ENCODE measurements at regions not wholly inside any gene's neighbourhood (a gene's known extent, or its start where the extent isn't known, plus 50 kb on each side); places are given as distances from the start of the nearest gene placed in this dataset.

DNA sequence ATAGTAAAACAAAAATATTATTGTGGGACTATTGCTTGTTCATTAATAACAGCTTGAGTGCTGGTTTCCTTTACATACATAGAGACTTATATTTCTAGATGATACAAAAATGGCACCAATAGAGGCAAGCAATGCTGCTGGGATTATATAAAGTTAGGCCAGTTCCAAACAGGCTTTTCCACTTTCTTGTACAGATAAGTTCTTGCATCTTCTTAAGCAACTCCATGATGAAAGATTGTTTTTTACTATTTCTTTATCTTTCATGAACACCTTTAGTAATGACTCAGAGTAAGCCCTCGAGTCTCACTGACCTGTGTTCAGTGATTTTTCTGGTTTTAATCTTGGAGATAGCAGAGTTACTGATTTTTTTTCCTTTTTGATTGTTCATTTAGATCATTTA, 324.4 kb downstream of the PRR16 start:
- dilution Hi-C loops (cut with HindIII; ENCODE audit: low sequenced_read_pairs, unreplicated experiment) (no loop called here), intact Hi-C loops (cut with micrococcal nuclease) (loop anchor here (10.0 kb wide), 1 partner anchor 634 kb away; no protein-coding TSS in a partner anchor), in situ Hi-C loops (cut with MboI; ENCODE audit: low sequenced_read_pairs) (no loop called here)
- Histone ChIP-seq H3K4me2 (ENCODE audit: low read depth, low read length) (no peak overlapping the region), H2AFZ (replicated peaks; ENCODE audit: low read length, poor library complexity) (no peak overlapping the region), H4K20me1 (ENCODE audit: insufficient read depth, low read length) (no peaks in the 10 kb centered on the region), H3K27ac (ENCODE audit: insufficient read depth, low read length) (no peak overlapping the region), H3K36me3 (ENCODE audit: control insufficient read depth, insufficient read depth, low read length) (no peaks in the 10 kb centered on the region), H3K9me3 (ENCODE audit: control insufficient read depth, insufficient read depth, low read length) (no peaks in the 10 kb centered on the region), H3K9me1 (ENCODE audit: insufficient read depth, low read length) (no peaks in the 10 kb centered on the region), H3K9ac (ENCODE audit: low read depth, low read length) (no peak overlapping the region), H4K5ac (ENCODE audit: low read depth, low read length) (no peak overlapping the region), H4K8ac (ENCODE audit: low read depth in 2 of 2, low read length in 2 of 2) (no peak overlapping the region), H3K27me3 (ENCODE audit: control insufficient read depth, insufficient read depth, low read length) (no peaks in the 10 kb centered on the region), H2AK5ac (ENCODE audit: low read depth, low read length) (no peak overlapping the region), H3K4me3 (ENCODE audit: insufficient read depth, low read depth, low read length) (no peak overlapping the region), H3K23ac (ENCODE audit: low read depth, low read length) (no peak overlapping the region), H3K79me1 (ENCODE audit: low read depth in 1 of 2, low read length in 2 of 2) (no peaks in the 10 kb centered on the region), H2BK120ac (ENCODE audit: low read depth, low read length) (no peak overlapping the region), H2BK5ac (ENCODE audit: low read depth, low read length, poor library complexity, severe bottlenecking) (no peak overlapping the region), H2BK15ac (ENCODE audit: low read depth, low read length) (no peak overlapping the region), H3K18ac (ENCODE audit: low read depth, low read length) (no peak overlapping the region), H3K14ac (replicated peaks; ENCODE audit: low read depth, low read length) (no peak overlapping the region), H3K56ac (ENCODE audit: extremely low read depth, insufficient read depth, low read length) (no peak overlapping the region), H2BK20ac (ENCODE audit: low read depth, low read length) (no peak overlapping the region), H4K91ac (ENCODE audit: insufficient read depth, low read depth, low read length) (no peak overlapping the region), H3K4ac (ENCODE audit: low read depth, low read length) (no peak overlapping the region), H2AK9ac (replicated peaks; ENCODE audit: low read depth, low read length, poor library complexity) (no peak overlapping the region), H3K4me1 (ENCODE audit: control insufficient read depth, insufficient read depth, low read length) (peaks cover 2% of the 10 kb centered on the region; the same call in 1 of the 2 replicates)
- DNase-seq (no peak), ATAC-seq (ENCODE audit: low read depth) (no peak)
- WGBS, 2 experiments (ENCODE audit: extremely low coverage in 2 of 2, insufficient read length in 1 of 2) = no CpG with 5 or more reads among the region's 1 CpG
- TF ChIP-seq, protein P1, sequence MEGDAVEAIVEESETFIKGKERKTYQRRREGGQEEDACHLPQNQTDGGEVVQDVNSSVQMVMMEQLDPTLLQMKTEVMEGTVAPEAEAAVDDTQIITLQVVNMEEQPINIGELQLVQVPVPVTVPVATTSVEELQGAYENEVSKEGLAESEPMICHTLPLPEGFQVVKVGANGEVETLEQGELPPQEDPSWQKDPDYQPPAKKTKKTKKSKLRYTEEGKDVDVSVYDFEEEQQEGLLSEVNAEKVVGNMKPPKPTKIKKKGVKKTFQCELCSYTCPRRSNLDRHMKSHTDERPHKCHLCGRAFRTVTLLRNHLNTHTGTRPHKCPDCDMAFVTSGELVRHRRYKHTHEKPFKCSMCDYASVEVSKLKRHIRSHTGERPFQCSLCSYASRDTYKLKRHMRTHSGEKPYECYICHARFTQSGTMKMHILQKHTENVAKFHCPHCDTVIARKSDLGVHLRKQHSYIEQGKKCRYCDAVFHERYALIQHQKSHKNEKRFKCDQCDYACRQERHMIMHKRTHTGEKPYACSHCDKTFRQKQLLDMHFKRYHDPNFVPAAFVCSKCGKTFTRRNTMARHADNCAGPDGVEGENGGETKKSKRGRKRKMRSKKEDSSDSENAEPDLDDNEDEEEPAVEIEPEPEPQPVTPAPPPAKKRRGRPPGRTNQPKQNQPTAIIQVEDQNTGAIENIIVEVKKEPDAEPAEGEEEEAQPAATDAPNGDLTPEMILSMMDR (conservative IDR thresholded peaks at IDR 0.05; ENCODE audit: low read depth, low read length) = no peak
- no TSS peak for BruUV-seq (replicated peaks)
- CTCF ChIA-PET = no interaction called here
- POLR2A ChIA-PET (ENCODE audit: unreplicated experiment) = no interaction called here

Measured in IMR-90 (cell line).